GM08714 (cell line): ENCODE measurements at regions not wholly inside any gene's neighbourhood (a gene's known extent, or its start where the extent isn't known, plus 50 kb on each side); places are given as distances from the start of the nearest gene placed in this dataset.
"Not testable (repeated sequence)": the region's sequence is repeated elsewhere in the genome, so short reads cannot be mapped to it uniquely, and the experiment has no call there.

Experiments used
- H3K4me3 ChIP-seq: fragments of 200-500 bp; sonication (Bioruptor generic); 2 replicates; pipeline ENCODE4 v1.5.1; 2014; ENCODE audit warnings: mild to moderate bottlenecking, low read length, inconsistent platforms
- ZNF274 ChIP-seq: IDR thresholded peaks from 2 replicates; pipeline ENCODE4 v1.6.1; 2012; ENCODE audit warnings: mild to moderate bottlenecking, low read depth, low read length

DNA sequence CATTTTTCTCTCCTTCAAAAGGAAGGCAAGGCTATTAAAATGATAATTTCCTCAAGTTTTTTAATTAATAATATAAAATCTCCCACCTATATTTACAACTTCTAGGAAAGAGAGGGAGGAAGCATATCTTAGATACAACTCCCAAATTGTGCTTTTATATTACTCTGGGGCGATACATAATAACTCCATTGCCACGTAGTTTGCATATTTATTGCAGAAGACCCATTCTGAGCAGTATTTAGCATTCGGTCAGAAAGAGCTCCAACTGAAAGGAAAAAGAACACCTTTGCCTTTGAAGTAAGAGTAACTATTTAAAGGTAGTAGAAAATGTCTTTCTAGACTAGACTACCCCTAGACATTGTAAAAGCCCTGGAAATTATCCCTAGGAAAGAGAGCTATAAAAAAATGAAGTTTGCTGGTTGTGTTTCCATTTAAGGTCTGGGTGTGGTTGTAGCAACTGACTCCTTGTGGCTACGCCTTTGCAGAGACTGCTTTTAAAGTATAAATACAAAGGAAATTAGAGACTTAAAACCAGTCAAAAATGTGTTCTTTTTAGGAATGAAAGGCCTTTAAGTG lies 566.1 kb downstream of the ZNF608 start:
- H3K4me3 ChIP-seq: no peak overlapping the region
- TF ChIP-seq ZNF274: no peak

DNA sequence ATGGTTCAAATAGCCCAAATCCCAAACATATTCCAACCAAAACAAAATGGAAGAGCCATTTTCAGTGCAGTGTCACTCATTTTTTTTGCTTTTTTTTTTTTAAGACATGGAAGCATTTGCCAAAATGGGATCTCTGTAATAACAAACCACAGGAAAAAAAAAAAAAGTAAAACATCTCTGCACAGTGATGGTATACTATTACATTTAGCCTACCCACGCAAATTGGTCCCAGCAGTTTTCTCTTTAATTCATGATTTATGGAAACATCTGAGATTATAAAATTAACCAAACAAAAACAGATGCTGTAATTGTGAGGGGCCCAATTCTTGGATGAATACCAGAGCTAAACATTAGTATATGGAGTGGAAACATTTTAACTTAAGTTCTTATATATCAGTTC lies 566.6 kb downstream of the ZNF608 start:
- TF ChIP-seq ZNF274: no peak

DNA sequence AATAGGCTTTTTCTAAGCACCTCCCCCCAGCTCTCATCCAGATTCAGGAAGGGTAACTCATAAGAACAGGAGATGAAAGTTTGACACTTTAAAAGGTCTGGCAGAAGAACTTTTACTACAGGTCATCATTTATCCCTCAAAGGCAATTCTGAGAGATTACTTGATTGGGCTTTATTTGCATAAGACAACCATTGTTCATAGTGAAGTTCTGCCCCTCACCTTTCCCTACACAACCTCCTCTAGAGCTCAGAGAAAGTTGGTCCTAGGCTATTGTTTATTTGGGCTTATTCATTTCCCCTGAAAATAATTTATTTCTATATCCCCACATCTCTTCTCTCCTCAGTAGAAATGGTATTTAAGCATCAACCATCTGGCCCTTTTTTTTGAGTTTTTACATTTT lies 568.4 kb downstream of the ZNF608 start:
- TF ChIP-seq ZNF274: no peak
- no peak overlapping the region for H3K4me3 ChIP-seq

More for the DNA sequence above, 566.6 kb downstream of the ZNF608 start:
- no peak overlapping the region for H3K4me3 ChIP-seq

DNA sequence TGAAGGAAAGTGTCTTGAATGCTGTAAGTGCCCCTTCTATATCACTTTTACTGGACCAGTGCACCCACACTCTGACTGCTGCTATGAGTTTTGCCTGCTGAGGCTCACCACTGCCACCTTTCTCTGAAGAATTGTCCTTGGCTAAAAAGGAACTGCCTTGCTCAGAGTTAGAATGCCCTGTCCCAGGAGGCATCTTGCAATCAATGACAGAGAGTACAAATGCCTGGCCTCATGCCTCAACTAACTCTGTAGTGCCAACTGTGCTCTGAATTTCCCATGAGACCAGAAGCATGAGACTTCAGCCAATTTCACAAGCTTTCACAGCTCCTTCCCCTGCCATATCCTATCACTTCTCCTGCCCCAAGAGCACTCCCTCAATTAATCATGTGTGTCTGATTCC lies 569.7 kb downstream of the ZNF608 start:
- H3K4me3 ChIP-seq: no peak overlapping the region
- TF ChIP-seq ZNF274: no peak

DNA sequence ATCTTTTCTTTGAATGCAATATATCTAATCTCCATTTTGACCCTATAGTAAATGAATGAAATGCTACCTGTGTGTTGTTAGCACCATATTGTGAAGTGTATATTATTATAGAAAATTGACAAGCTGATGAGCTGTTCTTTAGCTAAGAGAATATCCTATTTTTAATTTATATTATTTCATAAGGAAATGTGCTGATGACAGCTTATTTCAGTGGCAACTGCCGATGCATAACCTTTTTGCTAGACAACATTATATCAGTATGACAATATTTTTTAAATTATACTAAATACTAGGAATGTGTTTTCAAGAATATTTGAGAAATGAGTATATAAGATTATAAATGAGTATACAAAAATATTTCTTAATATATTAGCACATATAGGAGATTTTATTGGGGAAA lies 573.1 kb downstream of the ZNF608 start:
- no peak for TF ChIP-seq ZNF274
- no peak overlapping the region for H3K4me3 ChIP-seq

DNA sequence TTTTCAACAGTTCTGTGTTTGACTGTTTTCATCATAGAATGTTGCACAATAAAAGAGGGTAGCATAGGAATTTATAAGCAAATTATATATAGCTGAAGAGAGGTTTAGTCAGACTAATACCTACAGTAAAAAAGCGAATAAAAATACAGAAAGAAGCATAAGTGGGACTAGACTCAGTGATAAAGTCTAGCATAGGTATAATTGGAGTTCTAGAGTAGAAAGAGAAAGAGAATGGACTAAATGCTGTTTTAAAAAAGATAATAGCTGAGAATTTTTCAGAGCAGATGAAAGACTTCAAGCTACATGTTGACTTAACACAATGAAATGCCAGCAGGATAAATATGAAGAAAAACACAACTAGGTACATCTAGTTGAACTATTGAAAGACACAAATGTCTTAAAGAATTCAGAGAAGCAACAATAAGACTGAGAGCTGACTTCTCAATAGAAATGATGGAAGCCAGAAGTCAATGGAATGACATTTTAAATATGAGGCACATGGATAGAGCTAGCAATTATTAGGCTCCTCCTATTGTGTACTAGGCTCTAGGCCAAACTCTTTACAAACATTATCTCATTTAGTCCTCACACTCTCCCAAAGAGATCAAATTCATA lies 573.9 kb downstream of the ZNF608 start:
- no peak overlapping the region for H3K4me3 ChIP-seq
- TF ChIP-seq ZNF274: no peak

DNA sequence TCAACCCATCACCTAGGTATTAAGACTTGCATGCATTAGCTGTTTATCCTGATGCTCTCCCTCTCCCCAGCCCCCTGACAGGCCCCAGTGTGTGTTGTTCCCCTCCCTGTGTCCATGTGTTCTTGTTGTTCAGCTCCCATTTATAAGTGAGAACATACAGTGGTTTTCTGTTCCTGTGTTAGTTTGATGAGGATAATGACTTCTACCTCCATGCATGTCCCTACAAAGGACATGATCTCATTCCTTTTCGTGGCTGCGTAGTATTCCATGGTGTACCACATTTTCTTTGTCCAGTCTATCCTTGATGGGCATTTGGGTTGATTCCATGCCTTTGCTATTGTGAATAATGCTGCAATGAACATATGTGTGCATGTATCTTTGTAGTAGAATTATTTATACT lies 578.3 kb downstream of the ZNF608 start:
- H3K4me3 ChIP-seq: not testable (repeated sequence)

- TF ChIP-seq ZNF274: no peak
- no peak overlapping the region for H3K4me3 ChIP-seq
Observed at GRCh38 chr5:124162767-124163532, 583.5 kb downstream of the ZNF608 start.

DNA sequence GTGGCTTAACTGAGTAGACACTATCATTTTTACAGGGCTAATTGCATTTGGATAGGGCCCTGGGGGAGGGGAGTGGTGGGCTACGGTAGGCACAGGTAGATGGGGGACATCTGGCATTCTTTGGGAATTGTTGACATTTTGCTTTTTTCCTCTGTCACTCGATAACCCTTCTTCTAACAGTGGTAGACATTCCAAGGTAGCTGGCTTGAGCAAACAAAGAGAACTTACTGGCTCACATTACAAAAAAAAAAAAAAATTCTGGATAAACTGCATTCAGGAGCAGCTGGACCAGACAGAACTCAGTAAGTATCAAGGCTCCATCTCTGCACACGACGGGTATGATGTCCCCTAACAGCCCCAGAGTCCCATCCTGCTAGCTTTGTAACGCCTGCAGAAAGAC lies 585.2 kb downstream of the ZNF608 start:
- no peak overlapping the region for H3K4me3 ChIP-seq
- TF ChIP-seq ZNF274: no peak

- H3K4me3 ChIP-seq: no peak overlapping the region
- TF ChIP-seq ZNF274: no peak
Observed at GRCh38 chr5:124160265-124160664, 586.2 kb downstream of the ZNF608 start.

DNA sequence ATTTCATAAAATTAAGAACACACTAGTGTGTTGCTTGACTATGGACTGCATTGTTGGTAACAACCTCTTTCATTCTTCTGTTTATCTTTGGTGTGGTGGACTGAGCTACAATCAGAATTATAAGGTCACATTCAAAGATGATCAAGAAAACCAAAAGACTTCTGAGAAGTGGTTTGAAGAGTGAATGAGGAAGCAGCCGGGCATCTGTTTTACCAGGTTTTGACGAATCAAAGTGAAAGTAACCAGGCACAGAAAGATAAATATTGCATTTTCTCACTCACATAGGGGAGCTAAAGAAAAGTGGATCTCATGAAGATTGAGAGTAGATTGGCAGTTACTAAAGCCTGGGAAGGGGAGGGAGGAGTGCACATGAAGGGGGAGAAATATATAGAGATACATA lies 589.1 kb downstream of the ZNF608 start:
- no peak for TF ChIP-seq ZNF274
- H3K4me3 ChIP-seq: no peak overlapping the region

- H3K4me3 ChIP-seq: no peak overlapping the region
- TF ChIP-seq ZNF274: no peak
Observed at GRCh38 chr5:124156415-124156996, 589.9 kb downstream of the ZNF608 start.

- no peak for TF ChIP-seq ZNF274
- no peak overlapping the region for H3K4me3 ChIP-seq
Observed at GRCh38 chr5:124154714-124155113, 591.7 kb downstream of the ZNF608 start.

- TF ChIP-seq ZNF274: no peak
- no peak overlapping the region for H3K4me3 ChIP-seq
Observed at GRCh38 chr5:124153588-124153987, 592.9 kb downstream of the ZNF608 start.

- TF ChIP-seq ZNF274: no peak
Observed at GRCh38 chr5:124148574-124148973, 597.9 kb downstream of the ZNF608 start.

GRCh38 chr5:124140060-124140459 lies 606.4 kb downstream of the ZNF608 start:
- TF ChIP-seq ZNF274: no peak

More at GRCh38 chr5:124148574-124148973, 597.9 kb downstream of the ZNF608 start:
- no peak overlapping the region for H3K4me3 ChIP-seq

More at GRCh38 chr5:124140060-124140459, 606.4 kb downstream of the ZNF608 start:
- H3K4me3 ChIP-seq: no peak overlapping the region
